ENCODE measurements at regions not wholly inside any gene's neighbourhood (a gene's known extent, or its start where the extent isn't known, plus 50 kb on each side); places are given as distances from the start of the nearest gene placed in this dataset.

DNA sequence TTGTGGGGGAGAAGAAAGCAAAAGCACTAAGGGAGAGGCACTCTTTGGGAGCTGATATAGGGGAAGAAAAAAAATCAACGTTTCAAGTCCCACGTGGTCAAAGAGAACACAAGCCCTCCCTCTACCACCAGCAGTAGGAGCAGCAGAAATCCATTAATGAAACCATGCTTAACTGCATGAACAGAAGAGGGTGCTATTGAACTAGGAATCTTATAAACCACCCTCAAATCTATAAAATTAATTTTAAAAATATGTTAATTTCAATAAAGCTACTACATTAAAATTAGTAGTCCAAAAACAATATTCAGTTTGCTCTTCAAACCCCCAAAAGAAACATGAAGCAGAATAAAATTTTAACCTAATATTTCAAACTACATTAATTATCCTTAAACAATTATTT is 147.8 kb downstream of the TMEM18 start:
- no peak overlapping the region for H3K4me3 ChIP-seq
- H3K4me1 ChIP-seq, result no peaks in the 10 kb centered on the region
- TF ChIP-seq, protein P1, sequence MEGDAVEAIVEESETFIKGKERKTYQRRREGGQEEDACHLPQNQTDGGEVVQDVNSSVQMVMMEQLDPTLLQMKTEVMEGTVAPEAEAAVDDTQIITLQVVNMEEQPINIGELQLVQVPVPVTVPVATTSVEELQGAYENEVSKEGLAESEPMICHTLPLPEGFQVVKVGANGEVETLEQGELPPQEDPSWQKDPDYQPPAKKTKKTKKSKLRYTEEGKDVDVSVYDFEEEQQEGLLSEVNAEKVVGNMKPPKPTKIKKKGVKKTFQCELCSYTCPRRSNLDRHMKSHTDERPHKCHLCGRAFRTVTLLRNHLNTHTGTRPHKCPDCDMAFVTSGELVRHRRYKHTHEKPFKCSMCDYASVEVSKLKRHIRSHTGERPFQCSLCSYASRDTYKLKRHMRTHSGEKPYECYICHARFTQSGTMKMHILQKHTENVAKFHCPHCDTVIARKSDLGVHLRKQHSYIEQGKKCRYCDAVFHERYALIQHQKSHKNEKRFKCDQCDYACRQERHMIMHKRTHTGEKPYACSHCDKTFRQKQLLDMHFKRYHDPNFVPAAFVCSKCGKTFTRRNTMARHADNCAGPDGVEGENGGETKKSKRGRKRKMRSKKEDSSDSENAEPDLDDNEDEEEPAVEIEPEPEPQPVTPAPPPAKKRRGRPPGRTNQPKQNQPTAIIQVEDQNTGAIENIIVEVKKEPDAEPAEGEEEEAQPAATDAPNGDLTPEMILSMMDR (IDR thresholded peaks at IDR 0.05; ENCODE audit: borderline replicate concordance), result no peak
- H3K27me3 ChIP-seq (ENCODE audit: low read depth), result peaks cover 15% of the 10 kb centered on the region
- DNase-seq, result no peak
- no peak overlapping the region for H3K27ac ChIP-seq (replicated peaks)
- no peaks in the 10 kb centered on the region for H3K36me3 ChIP-seq
- H3K9me3 ChIP-seq (replicated peaks), result peaks cover 61% of the 10 kb centered on the region
- intact Hi-C loops (cut with micrococcal nuclease), result no loop called here

DNA sequence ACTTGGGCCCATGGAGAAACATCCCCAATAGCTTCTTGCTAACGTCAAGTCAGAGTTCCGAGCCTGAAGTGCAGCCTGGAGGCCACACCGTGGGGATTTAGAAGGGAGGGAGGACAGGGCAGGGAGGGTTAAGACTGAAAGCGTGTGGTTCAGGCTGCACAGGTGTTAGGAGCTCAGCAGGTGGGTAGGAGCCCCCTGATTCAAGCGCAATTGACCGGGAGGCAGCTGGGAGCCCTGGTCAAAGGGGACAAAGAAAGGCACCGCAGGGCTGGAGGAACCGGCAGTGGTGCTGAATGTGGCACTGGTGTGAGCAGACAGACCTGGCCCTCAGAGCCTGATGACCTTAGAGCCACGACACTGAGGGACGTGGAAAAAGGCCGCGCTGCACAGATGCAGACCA is 149.6 kb downstream of the TMEM18 start:
- no peaks in the 10 kb centered on the region for H3K4me1 ChIP-seq
- H3K36me3 ChIP-seq, result no peaks in the 10 kb centered on the region
- H3K9me3 ChIP-seq (replicated peaks), result peaks cover 43% of the 10 kb centered on the region
- intact Hi-C loops (cut with micrococcal nuclease), result no loop called here
- TF ChIP-seq, protein P1 (IDR thresholded peaks at IDR 0.05; ENCODE audit: borderline replicate concordance), result no peak
- H3K27me3 ChIP-seq (ENCODE audit: low read depth), result peaks cover 33% of the 10 kb centered on the region
- no peak overlapping the region for H3K27ac ChIP-seq (replicated peaks)
- DNase-seq, result no peak
- H3K4me3 ChIP-seq, result no peak overlapping the region

DNA sequence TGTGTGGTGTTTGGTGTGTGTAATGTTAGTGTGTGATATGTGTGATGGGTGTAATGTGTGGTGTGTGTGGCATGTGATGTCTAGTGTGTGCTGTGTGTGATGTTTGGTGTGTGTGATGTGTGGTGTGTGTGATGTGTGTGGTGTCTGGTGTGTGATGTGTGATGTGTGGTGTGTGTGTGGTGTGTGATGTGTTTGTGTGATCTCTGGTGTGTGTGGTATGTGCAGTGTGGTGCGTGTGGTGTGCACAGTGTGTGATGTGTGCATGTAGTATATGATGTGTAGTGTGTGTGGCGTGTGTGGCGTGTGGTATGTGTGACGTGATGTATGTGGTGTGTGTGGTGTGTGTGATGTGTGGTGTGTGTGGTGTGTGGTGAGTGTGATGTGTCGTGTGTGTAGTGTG is 150.3 kb downstream of the TMEM18 start:
- Histone ChIP-seq H3K4me1 (no peaks in the 10 kb centered on the region), H3K9me3 (replicated peaks) (peaks cover 37% of the 10 kb centered on the region), H3K27ac (replicated peaks) (no peak overlapping the region), H3K36me3 (no peaks in the 10 kb centered on the region), H3K4me3 (no peak overlapping the region), H3K27me3 (ENCODE audit: low read depth) (peaks cover 38% of the 10 kb centered on the region)
- intact Hi-C loops (cut with micrococcal nuclease), result no loop called here
- no peak for DNase-seq
- TF ChIP-seq, protein P1 (IDR thresholded peaks at IDR 0.05; ENCODE audit: borderline replicate concordance), result no peak

DNA sequence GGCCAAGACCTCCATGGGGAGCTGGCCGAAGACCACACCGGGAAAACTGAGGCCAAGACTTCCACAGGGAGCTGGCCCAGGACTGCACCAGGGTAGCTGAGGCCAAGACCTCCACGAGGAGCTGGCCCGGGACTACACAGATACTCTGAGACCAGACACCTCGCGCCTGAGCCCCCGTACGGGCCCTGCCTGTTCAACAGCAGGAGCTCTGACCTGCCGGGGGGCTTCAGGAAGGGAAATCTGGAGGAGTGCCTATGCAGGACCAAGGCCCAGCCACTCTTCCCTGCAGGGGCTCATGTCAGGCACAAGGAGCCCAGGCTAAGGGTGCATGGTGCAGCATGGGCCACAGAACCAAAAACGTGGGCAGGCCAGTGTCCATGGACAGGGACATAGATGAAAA is 151.6 kb downstream of the TMEM18 start:
- H3K4me1 ChIP-seq, result no peaks in the 10 kb centered on the region
- DNase-seq, result no peak
- no peak overlapping the region for H3K27ac ChIP-seq (replicated peaks)
- peaks cover 24% of the 10 kb centered on the region for H3K9me3 ChIP-seq (replicated peaks)
- no peak overlapping the region for H3K4me3 ChIP-seq
- intact Hi-C loops (cut with micrococcal nuclease), result no loop called here
- H3K36me3 ChIP-seq, result no peaks in the 10 kb centered on the region
- TF ChIP-seq, protein P1 (IDR thresholded peaks at IDR 0.05; ENCODE audit: borderline replicate concordance), result no peak
- H3K27me3 ChIP-seq (ENCODE audit: low read depth), result peaks cover 47% of the 10 kb centered on the region

DNA sequence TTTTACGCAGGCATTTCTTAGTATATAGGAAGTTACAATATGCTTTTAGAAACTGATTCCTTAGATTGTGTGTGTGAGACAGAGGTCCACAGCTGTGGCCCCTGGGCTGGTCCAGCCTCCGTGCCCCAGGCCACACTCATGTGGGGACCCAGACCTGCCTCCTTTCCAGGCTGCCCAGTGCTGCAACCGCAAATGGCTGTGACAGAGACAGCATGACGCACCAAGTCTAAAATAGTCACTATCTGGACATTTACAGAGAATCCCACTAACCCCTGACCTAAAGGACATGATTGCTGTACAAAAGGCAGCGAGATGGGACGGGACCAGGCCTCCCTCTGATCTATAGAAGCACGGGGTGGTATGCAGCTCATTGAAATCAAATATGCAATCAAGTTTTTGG is 152.2 kb downstream of the TMEM18 start:
- intact Hi-C loops (cut with micrococcal nuclease), result no loop called here
- Histone ChIP-seq H3K4me1 (no peaks in the 10 kb centered on the region), H3K27ac (replicated peaks) (no peak overlapping the region), H3K4me3 (no peak overlapping the region), H3K36me3 (no peaks in the 10 kb centered on the region), H3K9me3 (replicated peaks) (peaks cover 18% of the 10 kb centered on the region), H3K27me3 (ENCODE audit: low read depth) (peaks cover 53% of the 10 kb centered on the region)
- TF ChIP-seq, protein P1 (IDR thresholded peaks at IDR 0.05; ENCODE audit: borderline replicate concordance), result no peak
- DNase-seq, result no peak

DNA sequence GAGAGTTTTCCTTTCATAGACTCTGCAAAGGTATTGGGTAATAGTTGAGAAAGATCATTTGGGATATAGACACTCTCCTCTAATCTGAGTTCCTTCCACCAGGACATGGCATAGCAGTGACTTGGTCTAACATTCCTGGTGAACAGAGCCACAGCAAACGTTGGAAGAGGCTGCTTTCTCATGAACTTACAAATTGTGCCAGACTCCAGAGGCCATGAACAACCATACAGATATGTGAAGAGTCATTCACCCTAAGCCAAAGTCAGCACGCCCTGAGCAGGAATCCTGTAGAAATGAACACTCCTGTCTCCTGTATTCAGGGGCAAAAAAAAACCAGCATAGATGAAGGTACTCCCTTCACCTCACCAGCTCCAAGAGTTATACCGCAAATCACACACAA is 152.8 kb downstream of the TMEM18 start:
- Histone ChIP-seq H3K27ac (replicated peaks) (no peak overlapping the region), H3K4me1 (no peaks in the 10 kb centered on the region), H3K4me3 (no peak overlapping the region), H3K27me3 (ENCODE audit: low read depth) (peaks cover 57% of the 10 kb centered on the region), H3K36me3 (no peaks in the 10 kb centered on the region), H3K9me3 (replicated peaks) (peaks cover 12% of the 10 kb centered on the region)
- TF ChIP-seq, protein P1 (IDR thresholded peaks at IDR 0.05; ENCODE audit: borderline replicate concordance), result no peak
- DNase-seq, result no peak
- intact Hi-C loops (cut with micrococcal nuclease), result no loop called here

Data from left ventricle myocardium inferior (tissue), 1 donor.